Mesenchymal stem cell (in vitro differentiated cells and primary cell): ENCODE measurements at regions not wholly inside any gene's neighbourhood (a gene's known extent, or its start where the extent isn't known, plus 50 kb on each side); places are given as distances from the start of the nearest gene placed in this dataset.

Source experiments
- DNase-seq: peaks from one replicate; pipeline ENCODE4 v3.0.0-alpha.2; 2013
- H2AFZ ChIP-seq: one replicate; pipeline ENCODE4 v1.6.1; 2013; ENCODE audit warnings: low read depth, mild to moderate bottlenecking, control low read depth, inconsistent platforms, low read length, moderate library complexity
- H2AK5ac ChIP-seq: 2 replicates; pipeline ENCODE4 v1.6.1; 2013; ENCODE audit warnings: low read length, moderate library complexity, mild to moderate bottlenecking, inconsistent platforms; ENCODE audit not compliant: severe bottlenecking
- H2BK120ac ChIP-seq: one replicate; pipeline ENCODE4 v1.6.1; 2013; ENCODE audit warnings: low read depth, mild to moderate bottlenecking, inconsistent platforms, low read length, moderate library complexity
- H2BK12ac ChIP-seq, 2 experiments: one replicate each; pipeline ENCODE4 v1.6.1; 2013; ENCODE audit warnings: inconsistent platforms in 2 of 2, low read length in 2 of 2, mild to moderate bottlenecking in 2 of 2, moderate library complexity in 2 of 2, control low read depth in 1 of 2
- H2BK15ac ChIP-seq: one replicate; pipeline ENCODE4 v1.6.1; 2013; ENCODE audit warnings: mild to moderate bottlenecking, low read depth, inconsistent platforms; ENCODE audit not compliant: poor library complexity, severe bottlenecking
- H2BK5ac ChIP-seq: 2 replicates; pipeline ENCODE4 v1.6.1; 2013; ENCODE audit warnings: low read depth, mild to moderate bottlenecking, low read length, control low read depth, inconsistent platforms; ENCODE audit not compliant: poor library complexity, severe bottlenecking
- H3K14ac ChIP-seq, 2 experiments: one replicate each; pipeline ENCODE4 v1.6.1; 2013; ENCODE audit warnings: inconsistent platforms in 2 of 2, low read length in 2 of 2, control low read depth in 1 of 2, mild to moderate bottlenecking in 1 of 2, moderate library complexity in 1 of 2
- H3K18ac ChIP-seq, 2 experiments: one replicate each; pipeline ENCODE4 v1.6.1; 2013; ENCODE audit warnings: inconsistent platforms in 2 of 2, low read length in 2 of 2, control low read depth in 1 of 2, low read depth in 1 of 2, mild to moderate bottlenecking in 1 of 2
- H3K23ac ChIP-seq, 2 experiments: one replicate each; pipeline ENCODE4 v1.6.1; 2013; ENCODE audit warnings: inconsistent platforms in 2 of 2, low read length in 2 of 2, mild to moderate bottlenecking in 2 of 2, moderate library complexity in 2 of 2, control low read depth in 1 of 2
- H3K27ac ChIP-seq: 2 replicates; pipeline ENCODE4 v1.5.1; 2013; ENCODE audit warnings: mild to moderate bottlenecking, moderate library complexity, low read length, control low read depth, inconsistent platforms; ENCODE audit not compliant: poor library complexity, severe bottlenecking
- H3K27me3 ChIP-seq, 2 experiments: 2 replicates each; pipeline versions ENCODE4 v1.6.1 to v1.7.0; 2013; ENCODE audit warnings: low read length in 2 of 2, mild to moderate bottlenecking in 2 of 2, moderate library complexity in 2 of 2, control low read depth in 1 of 2, inconsistent platforms in 1 of 2; ENCODE audit not compliant: control insufficient read depth in 1 of 2, insufficient read depth in 1 of 2
- H3K36me3 ChIP-seq, 2 experiments: 2 replicates each; pipeline versions ENCODE4 v1.6.1 to v1.7.0; 2013; ENCODE audit warnings: low read length in 2 of 2, control low read depth in 1 of 2, inconsistent platforms in 1 of 2, low read depth in 1 of 2, mild to moderate bottlenecking in 1 of 2; ENCODE audit not compliant: insufficient read depth in 2 of 2, control insufficient read depth in 1 of 2
- H3K4ac ChIP-seq, 2 experiments: one replicate each; pipeline ENCODE4 v1.6.1; 2013; ENCODE audit warnings: inconsistent platforms in 2 of 2, low read length in 2 of 2, mild to moderate bottlenecking in 2 of 2, moderate library complexity in 2 of 2, control low read depth in 1 of 2, low read depth in 1 of 2
- H3K4me1 ChIP-seq: 2 replicates; pipeline ENCODE4 v1.6.1; 2013; ENCODE audit warnings: low read depth, low read length, control low read depth; ENCODE audit not compliant: control insufficient read depth, insufficient read depth
- H3K4me2 ChIP-seq: 2 replicates; pipeline ENCODE4 v1.6.1; 2013; ENCODE audit warnings: low read length, mild to moderate bottlenecking, inconsistent platforms; ENCODE audit not compliant: poor library complexity, severe bottlenecking
- H3K4me3 ChIP-seq, 2 experiments: 2 replicates each; pipeline versions ENCODE4 v1.5.1 to v1.7.0; 2013; ENCODE audit warnings: low read length in 2 of 2, mild to moderate bottlenecking in 2 of 2, control low read depth in 1 of 2, low read depth in 1 of 2; ENCODE audit not compliant: insufficient read depth in 1 of 2
- H3K79me1 ChIP-seq: replicated peaks from 2 replicates; pipeline ENCODE4 v1.6.1; 2013; ENCODE audit warnings: mild to moderate bottlenecking, control low read depth, low read length, inconsistent platforms; ENCODE audit not compliant: poor library complexity, severe bottlenecking
- H3K9ac ChIP-seq: 2 replicates; pipeline ENCODE4 v1.7.0; 2013; ENCODE audit warnings: mild to moderate bottlenecking, low read length, moderate library complexity
- H3K9me3 ChIP-seq: 2 replicates; pipeline ENCODE4 v1.7.0; 2013; ENCODE audit warnings: mild to moderate bottlenecking, low read length; ENCODE audit not compliant: control insufficient read depth
- H4K8ac ChIP-seq: one replicate; pipeline ENCODE4 v1.6.1; 2013; ENCODE audit warnings: inconsistent platforms, mild to moderate bottlenecking, low read length, moderate library complexity
- H4K91ac ChIP-seq: one replicate; pipeline ENCODE4 v1.6.1; 2013; ENCODE audit warnings: mild to moderate bottlenecking, low read length, inconsistent platforms
- WGBS: methylation state at CpG from one replicate; pipeline ENCODE4 v1.1.7; 2013; ENCODE audit warnings: mixed read lengths; 5-methylcytosine and 5-hydroxymethylcytosine counted together

DNA sequence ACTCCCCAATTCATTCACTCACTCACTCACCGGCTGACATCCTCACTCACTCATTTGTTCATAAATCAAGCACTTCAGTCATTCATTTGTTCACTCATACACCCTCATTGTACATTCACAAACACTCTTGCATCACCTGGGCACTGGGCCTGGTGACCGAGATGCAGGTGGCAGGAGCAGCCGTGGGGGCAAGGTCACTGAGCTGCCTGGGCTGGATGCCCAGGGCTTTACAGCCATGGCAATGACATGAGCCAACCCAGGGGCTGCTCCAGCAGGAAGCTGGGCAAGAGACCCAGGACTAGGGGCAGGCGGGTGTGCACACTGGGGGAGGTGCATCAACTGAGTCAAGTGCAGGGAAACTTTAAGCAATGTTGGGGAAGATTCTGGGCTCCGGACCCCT, 113.6 kb upstream of the IGSF21 start:
- H2BK5ac ChIP-seq, result no peak overlapping the region

DNA sequence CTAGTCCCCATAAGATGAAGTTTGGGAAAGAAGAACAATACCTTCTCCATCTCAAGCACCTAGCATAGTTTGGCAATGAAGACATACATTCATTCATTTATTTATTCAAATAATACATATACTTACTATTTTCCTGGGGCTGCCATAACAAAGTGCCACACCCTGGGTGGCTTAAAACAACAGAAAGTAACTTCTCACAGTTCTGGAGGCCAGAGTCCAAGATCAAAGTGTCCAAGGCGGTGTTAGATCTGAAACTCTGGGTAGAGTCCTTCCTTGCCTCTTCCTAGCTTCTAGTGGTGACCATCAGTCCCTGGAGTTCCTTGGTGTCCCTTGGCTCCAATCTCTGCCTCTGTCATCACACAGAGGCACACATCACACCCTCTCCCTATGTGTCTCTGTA, 112.1 kb upstream of the IGSF21 start:
- H3K9me3 ChIP-seq, result no peaks in the 10 kb centered on the region
- DNase-seq, result no peak
- no peak overlapping the region for H3K27ac ChIP-seq
- no peaks in the 10 kb centered on the region for H3K36me3 ChIP-seq
- H3K14ac ChIP-seq, result no peak overlapping the region
- no peak overlapping the region for H2BK120ac ChIP-seq
- peaks cover 0 to 49% of the 10 kb centered on the region in 2 experiments for H3K27me3 ChIP-seq
- 69% methylated on average over 1 of the region's 1 CpG for WGBS
- H2BK12ac ChIP-seq, result no peak overlapping the region
- no peak overlapping the region for H2AK5ac ChIP-seq
- no peak overlapping the region for H3K18ac ChIP-seq
- no peak overlapping the region for H3K9ac ChIP-seq
- H2BK15ac ChIP-seq, result no peak overlapping the region
- H2AFZ ChIP-seq, result no peak overlapping the region
- no peak overlapping the region for H3K4me2 ChIP-seq
- no peak overlapping the region for H3K23ac ChIP-seq
- H3K4me3 ChIP-seq, result no peak overlapping the region
- no peak overlapping the region for H4K91ac ChIP-seq
- H3K4ac ChIP-seq, result no peak overlapping the region
- H4K8ac ChIP-seq, result no peak overlapping the region
- H3K79me1 ChIP-seq, result no peaks in the 10 kb centered on the region
- no peaks in the 10 kb centered on the region for H3K4me1 ChIP-seq
- H2BK5ac ChIP-seq, result no peak overlapping the region

More for the DNA sequence above, 113.6 kb upstream of the IGSF21 start:
- no peak overlapping the region for H3K18ac ChIP-seq
- no peak overlapping the region for H3K4me3 ChIP-seq
- peaks cover 0 to 47% of the 10 kb centered on the region in 2 experiments for H3K27me3 ChIP-seq
- H2BK12ac ChIP-seq, result no peak overlapping the region
- no peaks in the 10 kb centered on the region for H3K4me1 ChIP-seq
- H3K14ac ChIP-seq, result no peak overlapping the region
- H2AK5ac ChIP-seq, result no peak overlapping the region
- H3K27ac ChIP-seq, result no peak overlapping the region
- no peak overlapping the region for H3K4ac ChIP-seq
- no peak overlapping the region for H3K23ac ChIP-seq
- H3K9ac ChIP-seq, result no peak overlapping the region
- no peaks in the 10 kb centered on the region for H3K9me3 ChIP-seq
- no peak overlapping the region for H4K8ac ChIP-seq
- no peak overlapping the region for H4K91ac ChIP-seq
- no peak overlapping the region for H3K4me2 ChIP-seq
- no peak overlapping the region for H2BK15ac ChIP-seq
- H3K36me3 ChIP-seq, result no peaks in the 10 kb centered on the region
- no peak overlapping the region for H2BK120ac ChIP-seq
- DNase-seq, result no peak
- no peak overlapping the region for H2AFZ ChIP-seq
- 68% methylated on average over 5 of the region's 5 CpGs for WGBS
- H3K79me1 ChIP-seq, result no peaks in the 10 kb centered on the region

- Histone ChIP-seq H3K79me1 (no peaks in the 10 kb centered on the region), H3K4me2 (no peak overlapping the region), H3K27me3 (peaks cover 0 to 56% of the 10 kb centered on the region in 2 experiments), H3K4me3 (no peak overlapping the region), H3K18ac (no peak overlapping the region), H3K9me3 (no peaks in the 10 kb centered on the region), H3K4ac (no peak overlapping the region), H2AFZ (no peak overlapping the region), H4K8ac (no peak overlapping the region), H3K9ac (no peak overlapping the region), H2BK15ac (no peak overlapping the region), H4K91ac (no peak overlapping the region), H2BK5ac (no peak overlapping the region), H2AK5ac (no peak overlapping the region), H3K4me1 (no peaks in the 10 kb centered on the region), H3K23ac (no peak overlapping the region), H3K14ac (no peak overlapping the region), H2BK12ac (no peak overlapping the region), H3K27ac (no peak overlapping the region), H2BK120ac (no peak overlapping the region), H3K36me3 (no peaks in the 10 kb centered on the region)
- 78% methylated on average over 6 of the region's 6 CpGs for WGBS
- DNase-seq, result no peak
Observed at GRCh38 chr1:17998889-17999288, 108.7 kb upstream of the IGSF21 start.

GRCh38 chr1:17999884-18000283, 107.7 kb upstream of the IGSF21 start:
- Histone ChIP-seq H3K18ac (no peak overlapping the region), H2BK15ac (no peak overlapping the region), H2AFZ (no peak overlapping the region), H3K27me3 (peaks cover 0 to 61% of the 10 kb centered on the region in 2 experiments), H3K4me1 (no peaks in the 10 kb centered on the region), H2BK120ac (no peak overlapping the region), H3K23ac (no peak overlapping the region), H3K27ac (no peak overlapping the region), H3K9me3 (no peaks in the 10 kb centered on the region), H3K36me3 (no peaks in the 10 kb centered on the region), H2BK12ac (no peak overlapping the region), H2BK5ac (no peak overlapping the region), H3K4me3 (no peak overlapping the region), H4K8ac (no peak overlapping the region), H3K4ac (no peak overlapping the region), H3K14ac (no peak overlapping the region), H3K79me1 (no peaks in the 10 kb centered on the region), H3K9ac (no peak overlapping the region), H3K4me2 (no peak overlapping the region), H4K91ac (no peak overlapping the region), H2AK5ac (no peak overlapping the region)
- DNase-seq, result no peak
- WGBS, result 66% methylated on average over 2 of the region's 3 CpGs
